ENCODE measurements at regions not wholly inside any gene's neighbourhood (a gene's known extent, or its start where the extent isn't known, plus 50 kb on each side); places are given as distances from the start of the nearest gene placed in this dataset.

GRCh38 chr15:29939404-29939803 lies 117.1 kb upstream of the TJP1 start:
- DNase-seq (ENCODE audit: low read depth), result no peak
- H3K4me3 ChIP-seq (ENCODE audit: control insufficient read depth, low read depth, low read length), result no peak overlapping the region
- TF ChIP-seq CTCF (IDR thresholded peaks at IDR 0.05; ENCODE audit: control insufficient read depth, insufficient read depth, low read depth, low read length, missing control alignments), result no peak

- peak; percentile 16 for TF ChIP-seq CTCF (IDR thresholded peaks at IDR 0.05; ENCODE audit: control insufficient read depth, insufficient read depth, low read depth, low read length, missing control alignments)
- DNase-seq (ENCODE audit: low read depth), result no peak
- no peak overlapping the region for H3K4me3 ChIP-seq (ENCODE audit: control insufficient read depth, low read depth, low read length)
These were observed 116.4 kb upstream of the TJP1 start for GRCh38 chr15:29938361-29939335.

GRCh38 chr15:29937956-29938355 lies 115.7 kb upstream of the TJP1 start:
- H3K4me3 ChIP-seq (ENCODE audit: control insufficient read depth, low read depth, low read length), result no peak overlapping the region
- no peak for DNase-seq (ENCODE audit: low read depth)
- TF ChIP-seq CTCF (IDR thresholded peaks at IDR 0.05; ENCODE audit: control insufficient read depth, insufficient read depth, low read depth, low read length, missing control alignments), result no peak

- no peak for TF ChIP-seq CTCF (IDR thresholded peaks at IDR 0.05; ENCODE audit: control insufficient read depth, insufficient read depth, low read depth, low read length, missing control alignments)
- DNase-seq (ENCODE audit: low read depth), result no peak
- no peak overlapping the region for H3K4me3 ChIP-seq (ENCODE audit: control insufficient read depth, low read depth, low read length)
These were observed 114.2 kb upstream of the TJP1 start for GRCh38 chr15:29936353-29937049.

- H3K4me3 ChIP-seq (ENCODE audit: control insufficient read depth, low read depth, low read length), result no peak overlapping the region
- DNase-seq (ENCODE audit: low read depth), result no peak
- peak; percentile 39 for TF ChIP-seq CTCF (IDR thresholded peaks at IDR 0.05; ENCODE audit: control insufficient read depth, insufficient read depth, low read depth, low read length, missing control alignments)
These were observed 113.2 kb upstream of the TJP1 start for GRCh38 chr15:29935296-29936004.

GRCh38 chr15:29934251-29934650 lies 112.0 kb upstream of the TJP1 start:
- no peak for DNase-seq (ENCODE audit: low read depth)

More at GRCh38 chr15:29934251-29934650, 112.0 kb upstream of the TJP1 start:
- TF ChIP-seq CTCF (IDR thresholded peaks at IDR 0.05; ENCODE audit: control insufficient read depth, insufficient read depth, low read depth, low read length, missing control alignments), result no peak
- H3K4me3 ChIP-seq (ENCODE audit: control insufficient read depth, low read depth, low read length), result no peak overlapping the region
